Common myeloid progenitor, CD34-positive (primary cell): ENCODE measurements at regions not wholly inside any gene's neighbourhood (a gene's known extent, or its start where the extent isn't known, plus 50 kb on each side); places are given as distances from the start of the nearest gene placed in this dataset.

Experiments used
- CTCF ChIA-PET: fragments of 350-600 bp; sonication (Branson Sonifier 250); formaldehyde crosslinking; loops from one replicate; lab custom pipeline; 2021; ENCODE audit warnings: antibody characterized with exemption; lab: Charles Lee
- POLR2A ChIA-PET: fragments of 350-600 bp; sonication (Branson Sonifier 250); formaldehyde crosslinking; loops from one replicate; lab custom pipeline; 2021; ENCODE audit warnings: antibody characterized with exemption; lab: Charles Lee
- DNase-seq, 3 donors: peaks; one replicate each; pipeline versions ENCODE4 v3.0.0 to v3.0.0-alpha.2; 2013
- H3K27ac ChIP-seq, 2 experiments: 1 replicate in 1 of 2; 2 replicates in 1 of 2; pipeline ENCODE4 v1.7.0; 2013; ENCODE audit warnings: inconsistent platforms in 2 of 2, low read length in 2 of 2, mild to moderate bottlenecking in 2 of 2, low read depth in 1 of 2, moderate library complexity in 1 of 2; ENCODE audit not compliant: severe bottlenecking in 2 of 2, insufficient read depth in 1 of 2, poor library complexity in 1 of 2
- H3K27me3 ChIP-seq, 5 experiments: replicated peaks in 2 of 5; 1 replicate in 3 of 5; 2 replicates in 2 of 5; pipeline versions ENCODE4 v1.6.1 to v1.7.0; 2013; ENCODE audit warnings: low read length in 4 of 5, mild to moderate bottlenecking in 2 of 5, moderate library complexity in 2 of 5, inconsistent platforms in 1 of 5; ENCODE audit not compliant: insufficient read depth in 5 of 5, control insufficient read depth in 4 of 5
- H3K36me3 ChIP-seq, 4 experiments: 1 replicate in 2 of 4; 2 replicates in 2 of 4; pipeline versions ENCODE4 v1.6.1 to v1.7.0; 2013; ENCODE audit warnings: low read length in 3 of 4, control low read depth in 1 of 4, mild to moderate bottlenecking in 1 of 4; ENCODE audit not compliant: control insufficient read depth in 4 of 4, insufficient read depth in 4 of 4
- H3K4me1 ChIP-seq, 4 experiments: 1 replicate in 3 of 4; 2 replicates in 1 of 4; pipeline versions ENCODE4 v1.6.1 to v1.7.1; 2013; ENCODE audit warnings: low read length in 3 of 4, mild to moderate bottlenecking in 3 of 4, control low read depth in 1 of 4, inconsistent platforms in 1 of 4, moderate library complexity in 1 of 4; ENCODE audit not compliant: control insufficient read depth in 4 of 4, insufficient read depth in 4 of 4; ENCODE audit errors: control extremely low read depth in 1 of 4
- H3K4me3 ChIP-seq, 7 experiments: 1 replicate in 4 of 7; 2 replicates in 3 of 7; pipeline versions ENCODE4 v1.5.1 to v1.7.0; 2013; ENCODE audit warnings: mild to moderate bottlenecking in 7 of 7, low read length in 6 of 7, moderate library complexity in 6 of 7, inconsistent platforms in 2 of 7, low read depth in 2 of 7, control low read depth in 1 of 7; ENCODE audit not compliant: insufficient read depth in 4 of 7, control insufficient read depth in 1 of 7; ENCODE audit errors: extremely low read depth in 1 of 7
- H3K9me3 ChIP-seq, 5 experiments: 1 replicate in 4 of 5; 2 replicates in 1 of 5; pipeline versions ENCODE4 v1.6.1 to v1.7.1; 2013; ENCODE audit warnings: low read length in 4 of 5, mild to moderate bottlenecking in 2 of 5, inconsistent platforms in 1 of 5, low read depth in 1 of 5, moderate library complexity in 1 of 5; ENCODE audit not compliant: control insufficient read depth in 4 of 5, insufficient read depth in 2 of 5; ENCODE audit errors: control extremely low read depth in 1 of 5
- WGBS: methylation state at CpG from one replicate; pipeline ENCODE4 v1.1.5; 2013; ENCODE audit not compliant: insufficient coverage; 5-methylcytosine and 5-hydroxymethylcytosine counted together

- no peak overlapping the region for H3K27ac ChIP-seq
- DNase-seq = no peak
- H3K4me3 ChIP-seq = no peak overlapping the region
- POLR2A ChIA-PET = no interaction called here
- H3K4me1 ChIP-seq = peaks cover 0 to 8% (median 2%) of the 10 kb centered on the region in 4 experiments
- CTCF ChIA-PET = no interaction called here
- H3K9me3 ChIP-seq = no peaks in the 10 kb centered on the region
- WGBS = 97% methylated on average over 3 of the region's 6 CpGs
- no peaks in the 10 kb centered on the region for H3K36me3 ChIP-seq
- H3K27me3 ChIP-seq = no peaks in the 10 kb centered on the region
These were observed 609.2 kb upstream of the ZNF385D start for GRCh38 chr3:22360164-22360563.

- no peak for DNase-seq
- CTCF ChIA-PET = no interaction called here
- POLR2A ChIA-PET = no interaction called here
These were observed 610.0 kb upstream of the ZNF385D start for GRCh38 chr3:22360970-22361369.

GRCh38 chr3:22361521-22361920 is 610.5 kb upstream of the ZNF385D start:
- H3K27me3 ChIP-seq = no peaks in the 10 kb centered on the region
- DNase-seq = no peak
- no peak overlapping the region for H3K27ac ChIP-seq
- peaks cover 0 to 15% (median 2%) of the 10 kb centered on the region in 4 experiments for H3K4me1 ChIP-seq
- ChIA-PET POLR2A (no interaction called here), CTCF (no interaction called here)
- 0% methylated on average over 1 of the region's 1 CpG for WGBS
- H3K4me3 ChIP-seq = peak overlapping the region in 1 of 7 experiments; percentile 1
- no peaks in the 10 kb centered on the region for H3K9me3 ChIP-seq
- no peaks in the 10 kb centered on the region for H3K36me3 ChIP-seq

More at GRCh38 chr3:22360970-22361369, 610.0 kb upstream of the ZNF385D start:
- Histone ChIP-seq H3K4me1 (peaks cover 0 to 9% (median 2%) of the 10 kb centered on the region in 4 experiments), H3K27ac (no peak overlapping the region), H3K4me3 (no peak overlapping the region), H3K27me3 (no peaks in the 10 kb centered on the region), H3K36me3 (no peaks in the 10 kb centered on the region), H3K9me3 (no peaks in the 10 kb centered on the region)
- WGBS = no CpG with 5 or more reads among the region's 2 CpGs

GRCh38 chr3:22364851-22365250 is 613.8 kb upstream of the ZNF385D start:
- CTCF ChIA-PET = no interaction called here
- peaks cover 0 to 21% (median 0%) of the 10 kb centered on the region in 4 experiments for H3K4me1 ChIP-seq
- no CpG with 5 or more reads among the region's 1 CpG for WGBS
- DNase-seq = peak in 2 of 3 donors; percentile 67 to 81
- no peaks in the 10 kb centered on the region for H3K36me3 ChIP-seq
- no peaks in the 10 kb centered on the region for H3K9me3 ChIP-seq
- no peak overlapping the region for H3K27ac ChIP-seq
- POLR2A ChIA-PET = no interaction called here
- H3K4me3 ChIP-seq = no peak overlapping the region
- no peaks in the 10 kb centered on the region for H3K27me3 ChIP-seq

- no peak overlapping the region for H3K27ac ChIP-seq
- peaks cover 0 to 31% (median 4%) of the 10 kb centered on the region in 4 experiments for H3K4me1 ChIP-seq
- 100% methylated on average over 1 of the region's 2 CpGs for WGBS
- H3K36me3 ChIP-seq = no peaks in the 10 kb centered on the region
- no peak overlapping the region for H3K4me3 ChIP-seq
- H3K9me3 ChIP-seq = no peaks in the 10 kb centered on the region
- DNase-seq = no peak
- peaks cover 0 to 7% (median 0%) of the 10 kb centered on the region in 5 experiments for H3K27me3 ChIP-seq
- CTCF ChIA-PET = no interaction called here
- POLR2A ChIA-PET = no interaction called here
These were observed 615.8 kb upstream of the ZNF385D start for GRCh38 chr3:22366781-22367180.

- ChIA-PET POLR2A (no interaction called here), CTCF (interaction anchor here (1.3 kb wide), 1 partner anchor 186 kb away, joined by 3 read pairs; no protein-coding TSS in a partner anchor)
- peak overlapping the region in 1 of 2 experiments; percentile 69 for H3K27ac ChIP-seq
- DNase-seq = peak; percentile 36 to 63 (median 42)
- no peaks in the 10 kb centered on the region for H3K9me3 ChIP-seq
- peak overlapping the region in 4 of 7 experiments; percentile 71 to 88 (median 82) for H3K4me3 ChIP-seq
- WGBS = 61% methylated on average over 8 of the region's 8 CpGs
- no peaks in the 10 kb centered on the region for H3K36me3 ChIP-seq
- H3K27me3 ChIP-seq = peaks cover 0 to 19% (median 0%) of the 10 kb centered on the region in 5 experiments
- H3K4me1 ChIP-seq = peaks cover 0 to 44% (median 8%) of the 10 kb centered on the region in 4 experiments
These were observed 620.0 kb upstream of the ZNF385D start for GRCh38 chr3:22371036-22371435.

GRCh38 chr3:22371607-22372291 is 620.7 kb upstream of the ZNF385D start:
- WGBS = 3% methylated on average over 18 of the region's 23 CpGs
- H3K9me3 ChIP-seq = no peaks in the 10 kb centered on the region
- peak overlapping the region; percentile 48 to 88 (median 74) for H3K4me3 ChIP-seq
- ChIA-PET CTCF (interaction anchor here (1.1 to 1.4 kb wide), 4 partner anchors 9 to 186 kb away, joined by 3 to 4 read pairs (median 3); no protein-coding TSS in a partner anchor), POLR2A (no interaction called here)
- peak in 2 of 3 donors; percentile 16 to 39 for DNase-seq
- peak overlapping the region in 1 of 2 experiments; percentile 69 for H3K27ac ChIP-seq
- H3K4me1 ChIP-seq = peaks cover 0 to 38% (median 8%) of the 10 kb centered on the region in 4 experiments
- H3K27me3 ChIP-seq = peaks cover 0 to 19% (median 0%) of the 10 kb centered on the region in 5 experiments
- H3K36me3 ChIP-seq = no peaks in the 10 kb centered on the region
